H1 (cell line): ENCODE measurements at regions not wholly inside any gene's neighbourhood (a gene's known extent, or its start where the extent isn't known, plus 50 kb on each side); places are given as distances from the start of the nearest gene placed in this dataset.

ENCODE experiments used
- CTCF ChIA-PET: fragments of 300-600 bp; sonication (Branson Sonifier 250); formaldehyde crosslinking; loops from one replicate; lab custom pipeline; 2021; ENCODE audit not compliant: partially characterized antibody; lab: Charles Lee
- POLR2A ChIA-PET: fragments of 300-600 bp; sonication (Branson Sonifier 250); formaldehyde crosslinking; loops from one replicate; lab custom pipeline; 2021; ENCODE audit warnings: inconsistent platforms; ENCODE audit not compliant: partially characterized antibody; lab: Charles Lee
- DNase-seq, 2 experiments: peaks; one replicate each; pipeline versions ENCODE4 v3.0.0 to v3.0.0-alpha.2; 2010 to 2022; ENCODE audit warnings: low spot score in 2 of 2, low read depth in 1 of 2, mixed read lengths in 1 of 2
- FAIRE-seq: peaks from 2 replicates; lab custom pipeline; 2011; peaks lifted over from hg19 to GRCh38; lab: Jason Lieb, UNC
- H2AFZ ChIP-seq: 2 replicates; pipeline ENCODE4 v1.8.1; 2012; ENCODE audit warnings: low read length, inconsistent platforms
- H2AK5ac ChIP-seq: 2 replicates; pipeline ENCODE4 v1.6.1; 2013; ENCODE audit warnings: low read depth, low read length
- H2BK120ac ChIP-seq: replicated peaks from 2 replicates; pipeline ENCODE3; 2013; ENCODE audit warnings: low read depth, low read length, inconsistent platforms
- H2BK12ac ChIP-seq: 2 replicates; pipeline ENCODE4 v1.6.1; 2013; ENCODE audit warnings: low read depth, low read length
- H2BK15ac ChIP-seq: 2 replicates; pipeline ENCODE4 v1.6.1; 2013; ENCODE audit warnings: low read length
- H2BK20ac ChIP-seq: 2 replicates; pipeline ENCODE4 v1.6.1; 2013; ENCODE audit warnings: low read length
- H2BK5ac ChIP-seq: 2 replicates; pipeline ENCODE4 v1.6.1; 2013; ENCODE audit warnings: low read depth, low read length
- H3K14ac ChIP-seq: 2 replicates; pipeline ENCODE4 v1.6.1; 2013; ENCODE audit warnings: inconsistent platforms; ENCODE audit not compliant: insufficient read length
- H3K18ac ChIP-seq: 2 replicates; pipeline ENCODE4 v1.6.1; 2013; ENCODE audit warnings: low read length; ENCODE audit errors: extremely low read depth
- H3K23ac ChIP-seq: 2 replicates; pipeline ENCODE4 v1.6.1; 2013; ENCODE audit warnings: inconsistent platforms; ENCODE audit not compliant: insufficient read length
- H3K23me2 ChIP-seq: 2 replicates; pipeline ENCODE4 v1.6.1; 2013; ENCODE audit warnings: low read depth, low read length
- H3K27ac ChIP-seq: 2 replicates; pipeline ENCODE4 v1.6.1; 2011; ENCODE audit warnings: low read depth, low read length, inconsistent platforms
- H3K27me3 ChIP-seq, 4 experiments: replicated peaks in 1 of 4; 1 replicate in 1 of 4; 2 replicates in 3 of 4; pipeline versions ENCODE4 v1.6.1 to v1.8.1; 2011 to 2013; ENCODE audit warnings: low read length in 3 of 4, mild to moderate bottlenecking in 3 of 4, inconsistent platforms in 2 of 4, mixed read lengths in 2 of 4, moderate library complexity in 1 of 4; ENCODE audit not compliant: control insufficient read depth in 3 of 4, insufficient read depth in 3 of 4; ENCODE audit errors: extremely low read depth in 1 of 4
- H3K36me3 ChIP-seq, 4 experiments: 2 replicates each; pipeline versions ENCODE4 v1.6.1 to v1.8.1; 2011 to 2013; ENCODE audit warnings: mild to moderate bottlenecking in 4 of 4, low read length in 3 of 4, moderate library complexity in 2 of 4, control low read depth in 1 of 4, inconsistent platforms in 1 of 4; ENCODE audit not compliant: insufficient read depth in 4 of 4, control insufficient read depth in 2 of 4
- H3K4ac ChIP-seq: replicated peaks from 2 replicates; pipeline ENCODE3; 2013; ENCODE audit warnings: low read length, low read depth, mixed read lengths, inconsistent platforms; ENCODE audit not compliant: insufficient read length
- H3K4me1 ChIP-seq, 4 experiments: replicated peaks in 1 of 4; 1 replicate in 1 of 4; 2 replicates in 3 of 4; pipeline versions ENCODE4 v1.6.1 to v1.8.1; 2011 to 2013; ENCODE audit warnings: low read length in 3 of 4, inconsistent platforms in 2 of 4, mixed read lengths in 1 of 4; ENCODE audit not compliant: insufficient read depth in 4 of 4, control insufficient read depth in 3 of 4
- H3K4me2 ChIP-seq, 2 experiments: 2 replicates each; pipeline versions ENCODE4 v1.6.1 to v1.8.1; 2011 to 2013; ENCODE audit warnings: low read depth in 2 of 2, low read length in 2 of 2, control low read depth in 1 of 2, inconsistent platforms in 1 of 2, mild to moderate bottlenecking in 1 of 2; ENCODE audit not compliant: insufficient read depth in 1 of 2
- H3K4me3 ChIP-seq, 4 experiments: fragments of 200-600, 300-600 bp in 1 of 4; sonication (generic), shearing (Covaris generic), sonication (Bioruptor Twin) in 1 of 4; 2 replicates each; pipeline versions ENCODE4 v1.5.1 to v1.8.1; 2011 to 2016; ENCODE audit warnings: low read length in 4 of 4, low read depth in 3 of 4, control low read depth in 2 of 4, inconsistent platforms in 2 of 4, mild to moderate bottlenecking in 2 of 4, mixed read lengths in 1 of 4, moderate library complexity in 1 of 4; ENCODE audit not compliant: insufficient read depth in 2 of 4; ENCODE audit errors: extremely low read depth in 1 of 4
- H3K56ac ChIP-seq: replicated peaks from 2 replicates; pipeline ENCODE3; 2013; ENCODE audit warnings: low read depth, mild to moderate bottlenecking, mixed read lengths, low read length, inconsistent platforms; ENCODE audit not compliant: insufficient read length
- H3K79me1 ChIP-seq: 2 replicates; pipeline ENCODE4 v1.6.1; 2013; ENCODE audit warnings: low read depth, low read length, control low read depth
- H3K79me2 ChIP-seq, 2 experiments: 2 replicates each; pipeline versions ENCODE4 v1.6.1 to v1.8.1; 2012 to 2013; ENCODE audit warnings: low read length in 2 of 2, mild to moderate bottlenecking in 2 of 2, inconsistent platforms in 1 of 2; ENCODE audit not compliant: insufficient read depth in 2 of 2, control insufficient read depth in 1 of 2
- H3K9ac ChIP-seq, 4 experiments: replicated peaks in 1 of 4; 1 replicate in 1 of 4; 2 replicates in 3 of 4; pipeline versions ENCODE4 v1.6.1 to v1.8.1; 2011 to 2013; ENCODE audit warnings: low read depth in 3 of 4, low read length in 3 of 4, control low read depth in 2 of 4, mild to moderate bottlenecking in 2 of 4, moderate library complexity in 2 of 4, inconsistent platforms in 1 of 4; ENCODE audit errors: extremely low read depth in 1 of 4
- H3K9me3 ChIP-seq, 2 experiments: 2 replicates each; pipeline versions ENCODE4 v1.6.1 to v1.8.1; 2012 to 2013; ENCODE audit warnings: mild to moderate bottlenecking in 2 of 2, moderate library complexity in 2 of 2, control low read depth in 1 of 2, inconsistent platforms in 1 of 2, low read depth in 1 of 2, low read length in 1 of 2, mixed read lengths in 1 of 2; ENCODE audit not compliant: insufficient read depth in 2 of 2
- H4K20me1 ChIP-seq, 2 experiments: replicated peaks in 1 of 2; 2 replicates each; pipeline versions ENCODE3 to v1.8.1; 2011 to 2013; ENCODE audit warnings: inconsistent platforms in 2 of 2, low read length in 2 of 2, mild to moderate bottlenecking in 1 of 2; ENCODE audit not compliant: insufficient read depth in 2 of 2, control insufficient read depth in 1 of 2
- H4K5ac ChIP-seq: 2 replicates; pipeline ENCODE4 v1.6.1; 2013; ENCODE audit warnings: low read length, low read depth, mixed read lengths, inconsistent platforms; ENCODE audit not compliant: insufficient read length
- H4K8ac ChIP-seq: 2 replicates; pipeline ENCODE4 v1.8.0; 2013; ENCODE audit warnings: mild to moderate bottlenecking, moderate library complexity, low read length, inconsistent platforms; ENCODE audit not compliant: insufficient read depth; ENCODE audit errors: extremely low read depth
- H4K91ac ChIP-seq: replicated peaks from 2 replicates; pipeline ENCODE3; 2013; ENCODE audit warnings: low read length, mixed read lengths, inconsistent platforms; ENCODE audit not compliant: insufficient read length
- ASH2L ChIP-seq: fragments of 200-600, 300-600 bp; sonication (generic); IDR thresholded peaks from one replicate; pipeline ENCODE4 v1.7.1; 2017; ENCODE audit warnings: low read length
- CBX5 ChIP-seq: fragments of 300-800, 300-1000 bp; sonication (generic); IDR thresholded peaks from 2 replicates; pipeline ENCODE4 v1.7.1; 2016; ENCODE audit warnings: antibody characterized with exemption, low read length, low read depth
- CEBPB ChIP-seq: IDR thresholded peaks from 2 replicates; pipeline ENCODE4 v1.6.1; 2012; ENCODE audit warnings: low read depth, low read length
- EP300 ChIP-seq, 2 experiments: IDR thresholded peaks; 1 replicate in 1 of 2; 2 replicates in 1 of 2; pipeline ENCODE4 v1.6.1; 2011 to 2012; ENCODE audit warnings: low read depth in 2 of 2, low read length in 2 of 2, mild to moderate bottlenecking in 2 of 2, borderline replicate concordance in 1 of 2, inconsistent platforms in 1 of 2, moderate library complexity in 1 of 2
- EZH2 ChIP-seq: fragments of 200-600 bp; sonication (generic); IDR thresholded peaks from 2 replicates; pipeline ENCODE4 v1.7.1; 2012; ENCODE audit warnings: low read depth, mild to moderate bottlenecking, moderate library complexity, low read length, inconsistent platforms; ENCODE audit not compliant: severe bottlenecking
- FOSL1 ChIP-seq: IDR thresholded peaks from 2 replicates; pipeline ENCODE4 v1.6.1; 2011; ENCODE audit warnings: mild to moderate bottlenecking, low read depth, low read length, moderate library complexity; ENCODE audit not compliant: insufficient read depth
- HDAC6 ChIP-seq: IDR thresholded peaks from one replicate; pipeline ENCODE4 v1.7.1; 2012; ENCODE audit warnings: low read depth, mild to moderate bottlenecking, inconsistent platforms, low read length, moderate library complexity
- JUND ChIP-seq: IDR thresholded peaks from 2 replicates; pipeline ENCODE4 v1.6.1; 2011; ENCODE audit warnings: mild to moderate bottlenecking, improper control_type of control experiment, low read length
- NRF1 ChIP-seq: IDR thresholded peaks from 2 replicates; pipeline ENCODE4 v1.6.1; 2011; ENCODE audit warnings: mild to moderate bottlenecking, low read depth, low read length, improper control_type of control experiment
- POLR2AphosphoS5 ChIP-seq: IDR thresholded peaks from 2 replicates; pipeline ENCODE4 v1.6.1; 2011; ENCODE audit warnings: low read depth, low read length
- RXRA ChIP-seq: IDR thresholded peaks from 2 replicates; pipeline ENCODE4 v1.6.1; 2011; ENCODE audit warnings: low read depth, mild to moderate bottlenecking, low read length, moderate library complexity; ENCODE audit not compliant: insufficient read depth
- SIRT6 ChIP-seq: IDR thresholded peaks from one replicate; pipeline ENCODE4 v1.7.1; 2012; ENCODE audit warnings: low read length, inconsistent platforms
- SP4 ChIP-seq: IDR thresholded peaks from 2 replicates; pipeline ENCODE4 v1.6.1; 2012; ENCODE audit warnings: low read length, inconsistent platforms
- SUZ12 ChIP-seq: fragments of 200-600 bp; sonication (generic); IDR thresholded peaks from 2 replicates; pipeline ENCODE4 v1.6.1; 2012; ENCODE audit warnings: mild to moderate bottlenecking, inconsistent platforms, low read length, moderate library complexity, mixed read lengths
- TBP ChIP-seq: IDR thresholded peaks from 2 replicates; pipeline ENCODE4 v1.6.1; 2011; ENCODE audit warnings: low read depth, low read length, improper control_type of control experiment
- TF ChIP-seq, protein P1 (sequence below): IDR thresholded peaks from 2 replicates; pipeline ENCODE4 v1.6.1; 2012; ENCODE audit warnings: inconsistent platforms

GRCh38 chr2:217334561-217334960 is 474.7 kb upstream of the TNP1 start:
- ChIA-PET CTCF (no interaction called here), POLR2A (no interaction called here)
- Histone ChIP-seq H3K23ac (no peak overlapping the region), H3K9me3 (no peaks in the 10 kb centered on the region), H3K4me3 (no peak overlapping the region), H3K4me1 (peaks cover 0 to 8% (median under 1%) of the 10 kb centered on the region in 4 experiments; a peak in 4 of 7 replicates), H3K27ac (no peak overlapping the region), H2AK5ac (no peak overlapping the region), H2BK20ac (no peak overlapping the region), H3K9ac (no peak overlapping the region), H3K56ac (no peak overlapping the region), H2BK15ac (no peak overlapping the region), H4K5ac (no peak overlapping the region), H4K8ac (no peak overlapping the region), H2AFZ (no peak overlapping the region), H2BK12ac (no peak overlapping the region), H3K4me2 (no peak overlapping the region), H3K14ac (no peak overlapping the region), H3K27me3 (no peaks in the 10 kb centered on the region; a peak in 1 of 7 replicates), H4K91ac (no peak overlapping the region), H3K79me2 (no peaks in the 10 kb centered on the region), H3K23me2 (no peaks in the 10 kb centered on the region), H3K79me1 (no peaks in the 10 kb centered on the region), H3K4ac (no peak overlapping the region), H2BK120ac (no peak overlapping the region), H3K18ac (no peak overlapping the region), H3K36me3 (no peaks in the 10 kb centered on the region), H2BK5ac (no peak overlapping the region), H4K20me1 (no peaks in the 10 kb centered on the region)
- FAIRE-seq: no peak
- DNase-seq: no peak
- TF ChIP-seq TBP: no peak
- TF ChIP-seq SP4: no peak
- no peak for TF ChIP-seq ASH2L
- TF ChIP-seq, protein P1, sequence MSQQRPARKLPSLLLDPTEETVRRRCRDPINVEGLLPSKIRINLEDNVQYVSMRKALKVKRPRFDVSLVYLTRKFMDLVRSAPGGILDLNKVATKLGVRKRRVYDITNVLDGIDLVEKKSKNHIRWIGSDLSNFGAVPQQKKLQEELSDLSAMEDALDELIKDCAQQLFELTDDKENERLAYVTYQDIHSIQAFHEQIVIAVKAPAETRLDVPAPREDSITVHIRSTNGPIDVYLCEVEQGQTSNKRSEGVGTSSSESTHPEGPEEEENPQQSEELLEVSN: no peak
- no peak for TF ChIP-seq EZH2
- no peak for TF ChIP-seq SIRT6
- TF ChIP-seq CBX5: no peak
- no peak for TF ChIP-seq NRF1
- TF ChIP-seq RXRA: no peak
- TF ChIP-seq HDAC6: no peak
- TF ChIP-seq JUND: no peak
- TF ChIP-seq FOSL1: no peak
- no peak for TF ChIP-seq SUZ12
- no peak for TF ChIP-seq POLR2AphosphoS5
- TF ChIP-seq EP300 (IDR thresholded peaks at IDR 0.05; ENCODE audit: borderline replicate concordance in 1 of 2, low read depth in 2 of 2, low read length in 2 of 2): no peak
- no peak for TF ChIP-seq CEBPB
